Endodermal cell (in vitro differentiated cells): ENCODE measurements at regions not wholly inside any gene's neighbourhood (a gene's known extent, or its start where the extent isn't known, plus 50 kb on each side); places are given as distances from the start of the nearest gene placed in this dataset.

ENCODE experiments used
- DNase-seq: peaks from one replicate; pipeline ENCODE4 v3.0.0-alpha.2; 2017
- H3K27ac ChIP-seq: 2 replicates; pipeline ENCODE4 v1.5.1; 2013; ENCODE audit warnings: mild to moderate bottlenecking, low read depth, low read length, moderate library complexity
- H3K27me3 ChIP-seq: 2 replicates; pipeline ENCODE4 v1.6.1; 2013; ENCODE audit warnings: mild to moderate bottlenecking, low read length, moderate library complexity; ENCODE audit not compliant: insufficient read depth, control insufficient read depth, poor library complexity, severe bottlenecking
- H3K36me3 ChIP-seq: 2 replicates; pipeline ENCODE4 v1.7.0; 2013; ENCODE audit warnings: mild to moderate bottlenecking, low read length, moderate library complexity; ENCODE audit not compliant: control insufficient read depth, insufficient read depth
- H3K4me1 ChIP-seq: one replicate; pipeline ENCODE4 v1.7.0; 2013; ENCODE audit warnings: low read length; ENCODE audit not compliant: control insufficient read depth, insufficient read depth
- H3K4me3 ChIP-seq: 2 replicates; pipeline ENCODE4 v1.5.1; 2013; ENCODE audit warnings: mild to moderate bottlenecking, low read length, moderate library complexity
- H3K9ac ChIP-seq: 2 replicates; pipeline ENCODE4 v1.6.1; 2013; ENCODE audit warnings: mild to moderate bottlenecking, low read length, moderate library complexity; ENCODE audit not compliant: poor library complexity, severe bottlenecking; ENCODE audit errors: extremely low read depth
- H3K9me3 ChIP-seq: 2 replicates; pipeline ENCODE4 v1.6.1; 2013; ENCODE audit warnings: mild to moderate bottlenecking, low read length, moderate library complexity; ENCODE audit not compliant: control insufficient read depth
- H3K27ac Mint-ChIP-seq: 2 replicates; pipeline ENCODE4 v1.8.0; 2020; ENCODE audit warnings: mixed read lengths
- H3K27me3 Mint-ChIP-seq: 2 replicates; pipeline ENCODE4 v1.8.0; 2021; ENCODE audit warnings: mild to moderate bottlenecking, mixed read lengths; ENCODE audit not compliant: insufficient read depth
- H3K36me3 Mint-ChIP-seq: 2 replicates; pipeline ENCODE4 v1.8.0; 2020; ENCODE audit warnings: low read depth, mixed read lengths
- H3K4me1 Mint-ChIP-seq: 2 replicates; pipeline ENCODE4 v1.8.0; 2020; ENCODE audit warnings: mixed read lengths
- H3K4me3 Mint-ChIP-seq: 2 replicates; pipeline ENCODE4 v1.8.0; 2020; ENCODE audit warnings: mild to moderate bottlenecking, moderate library complexity, mixed read lengths
- H3K9me3 Mint-ChIP-seq: 2 replicates; pipeline ENCODE4 v1.8.0; 2020; ENCODE audit warnings: mild to moderate bottlenecking, mixed read lengths
- CTCF ChIP-seq: fragments of 200-600 bp; sonication (generic); conservative IDR thresholded peaks from 2 replicates; pipeline ENCODE4 v1.5.0; 2021; ENCODE audit warnings: antibody characterized with exemption, mild to moderate bottlenecking
- WGBS, 2 experiments: methylation state at CpG; one replicate each; pipeline versions ENCODE4 v1.1.5 to v1.1.7; 2013; ENCODE audit warnings: missing lambda C conversion rate in 2 of 2, mixed read lengths in 1 of 2; ENCODE audit not compliant: insufficient coverage in 1 of 2, insufficient read length in 1 of 2; 5-methylcytosine and 5-hydroxymethylcytosine counted together

GRCh38 chr2:45191146-45191863 lies 182.1 kb upstream of the SIX2 start:
- Histone ChIP-seq H3K4me3 (no peak overlapping the region), H3K27ac (no peak overlapping the region), H3K9ac (no peak overlapping the region), H3K4me1 (no peaks in the 10 kb centered on the region), H3K36me3 (no peaks in the 10 kb centered on the region), H3K27me3 (no peaks in the 10 kb centered on the region), H3K9me3 (no peaks in the 10 kb centered on the region)
- WGBS, 2 experiments = 95 to 98% methylated on average over 15 to 16 of the region's 16 CpGs
- H3K27ac Mint-ChIP-seq = no peak overlapping the region
- peaks cover 22% of the 10 kb centered on the region for H3K27me3 Mint-ChIP-seq
- TF ChIP-seq CTCF = no peak
- no peaks in the 10 kb centered on the region for H3K36me3 Mint-ChIP-seq
- no peak for DNase-seq
- H3K4me1 Mint-ChIP-seq = peaks cover 13% of the 10 kb centered on the region
- no peak overlapping the region for H3K4me3 Mint-ChIP-seq
- no peaks in the 10 kb centered on the region for H3K9me3 Mint-ChIP-seq

DNA sequence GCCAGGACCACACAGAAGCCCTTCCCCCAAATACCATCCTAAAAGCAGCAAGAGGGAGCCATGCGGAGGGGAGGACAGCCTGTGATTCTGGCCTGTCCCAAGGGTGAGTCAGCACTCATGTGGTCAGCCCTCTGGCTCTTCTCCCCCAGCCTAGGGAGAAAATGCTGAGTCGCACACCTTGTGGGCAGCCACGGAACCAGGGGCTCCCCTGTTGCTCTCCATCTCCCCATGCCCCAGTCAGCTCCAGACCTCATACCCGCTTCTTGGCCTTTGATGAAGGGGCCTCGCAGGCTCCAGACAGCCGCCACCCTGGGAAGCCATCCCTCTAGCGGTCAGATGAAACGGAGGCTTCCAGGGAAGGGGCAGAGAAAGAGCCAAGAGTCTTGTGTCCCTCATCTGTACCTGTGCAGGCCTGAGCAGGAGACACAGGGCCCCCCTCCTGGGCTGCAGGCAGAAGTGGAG lies 181.3 kb upstream of the SIX2 start:
- H3K9me3 Mint-ChIP-seq = no peaks in the 10 kb centered on the region
- no peak overlapping the region for H3K27ac Mint-ChIP-seq
- Histone ChIP-seq H3K27ac (no peak overlapping the region), H3K4me3 (no peak overlapping the region), H3K9me3 (no peaks in the 10 kb centered on the region), H3K36me3 (no peaks in the 10 kb centered on the region), H3K9ac (no peak overlapping the region), H3K4me1 (no peaks in the 10 kb centered on the region), H3K27me3 (peaks cover 7% of the 10 kb centered on the region)
- peak; percentile 56 for TF ChIP-seq CTCF
- peaks cover 22% of the 10 kb centered on the region for H3K27me3 Mint-ChIP-seq
- 70 to 90% methylated on average over 2 to 8 of the region's 8 CpGs for WGBS, 2 experiments
- H3K36me3 Mint-ChIP-seq = no peaks in the 10 kb centered on the region
- H3K4me3 Mint-ChIP-seq = no peak overlapping the region
- peaks cover 7% of the 10 kb centered on the region for H3K4me1 Mint-ChIP-seq
- peak; percentile 77 for DNase-seq

GRCh38 chr2:45184606-45185005 lies 175.4 kb upstream of the SIX2 start:
- H3K9me3 Mint-ChIP-seq = no peaks in the 10 kb centered on the region
- Histone ChIP-seq H3K9me3 (no peaks in the 10 kb centered on the region), H3K36me3 (no peaks in the 10 kb centered on the region), H3K9ac (no peak overlapping the region), H3K27me3 (peaks cover 12% of the 10 kb centered on the region), H3K4me3 (no peak overlapping the region), H3K4me1 (no peaks in the 10 kb centered on the region), H3K27ac (no peak overlapping the region)
- H3K27ac Mint-ChIP-seq = no peak overlapping the region
- no peaks in the 10 kb centered on the region for H3K4me1 Mint-ChIP-seq
- WGBS, 2 experiments = 84 to 89% methylated on average over 5 of the region's 5 CpGs
- no peak for TF ChIP-seq CTCF
- no peak for DNase-seq
- peaks cover 53% of the 10 kb centered on the region for H3K27me3 Mint-ChIP-seq
- no peaks in the 10 kb centered on the region for H3K36me3 Mint-ChIP-seq
- no peak overlapping the region for H3K4me3 Mint-ChIP-seq
